SH-SY5Y (cell line): ENCODE measurements at regions not wholly inside any gene's neighbourhood (a gene's known extent, or its start where the extent isn't known, plus 50 kb on each side); places are given as distances from the start of the nearest gene placed in this dataset.

Experiments used
- GATA2 ChIP-seq: IDR thresholded peaks from 2 replicates; pipeline ENCODE4 v1.6.1; 2011; ENCODE audit warnings: mild to moderate bottlenecking, low read depth, low read length
- GATA3 ChIP-seq: IDR thresholded peaks from 2 replicates; pipeline ENCODE4 v1.6.1; 2011; ENCODE audit warnings: low read depth, mild to moderate bottlenecking, low read length, moderate library complexity

DNA sequence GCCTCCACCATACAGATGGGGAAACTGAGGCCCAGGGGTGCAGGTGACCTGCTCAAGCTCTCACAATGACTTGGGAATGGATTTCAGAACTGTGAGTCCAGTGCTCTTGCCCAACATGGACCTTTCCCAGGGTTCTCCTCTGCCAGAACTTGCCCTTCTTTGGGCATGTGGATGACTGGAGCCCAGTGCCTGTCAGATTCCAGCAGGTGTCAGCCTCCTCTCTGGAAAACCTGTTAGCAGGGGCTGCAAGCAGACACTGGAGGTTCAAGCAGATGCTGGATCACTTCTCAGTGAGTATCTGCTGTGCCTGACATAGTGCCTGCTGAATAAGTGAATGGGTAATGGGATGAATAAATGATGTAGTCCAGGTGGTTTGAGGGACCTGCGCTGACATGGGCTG is 314.2 kb upstream of the POU3F1 start:
- TF ChIP-seq GATA2 (no peak), GATA3 (no peak)
